WTC11 (cell line): ENCODE measurements at regions not wholly inside any gene's neighbourhood (a gene's known extent, or its start where the extent isn't known, plus 50 kb on each side); places are given as distances from the start of the nearest gene placed in this dataset.

Experiments
- ATAC-seq: fragments of 200-7000 bp; cut with Tn5 transposase; 2 replicates; pipeline ENCODE4 v1.10.0; 2021; ENCODE audit warnings: mild to moderate bottlenecking, moderate library complexity
- CTCF ChIA-PET: fragments of 300-600 bp; sonication (Branson Sonifier 250); formaldehyde crosslinking; loops from one replicate; lab custom pipeline; 2021; ENCODE audit warnings: antibody characterized with exemption; lab: Charles Lee
- POLR2A ChIA-PET: fragments of 350-600 bp; sonication (Branson Sonifier 250); formaldehyde crosslinking; loops from one replicate; lab custom pipeline; 2021; ENCODE audit warnings: antibody characterized with exemption; lab: Charles Lee
- DNase-seq: peaks from one replicate; pipeline ENCODE4 v3.0.0; 2021; ENCODE audit warnings: low spot score
- H3K27ac Mint-ChIP-seq: 2 replicates; pipeline ENCODE4 v1.8.0; 2021; ENCODE audit warnings: mixed read lengths
- H3K27me3 Mint-ChIP-seq: 2 replicates; pipeline ENCODE4 v1.8.0; 2021; ENCODE audit warnings: low read depth, mild to moderate bottlenecking, moderate library complexity, mixed read lengths
- H3K36me3 Mint-ChIP-seq: 2 replicates; pipeline ENCODE4 v1.8.0; 2021; ENCODE audit warnings: mixed read lengths
- H3K4me1 Mint-ChIP-seq: 2 replicates; pipeline ENCODE4 v1.8.0; 2022; ENCODE audit warnings: mixed read lengths
- H3K4me3 Mint-ChIP-seq: 2 replicates; pipeline ENCODE4 v1.8.0; 2021; ENCODE audit warnings: mild to moderate bottlenecking, moderate library complexity, mixed read lengths
- H3K9me3 Mint-ChIP-seq: 2 replicates; pipeline ENCODE4 v1.8.0; 2021; ENCODE audit warnings: mixed read lengths
- AFF4 ChIP-seq: sonication (generic); formaldehyde crosslinking; IDR thresholded peaks from 2 replicates; pipeline ENCODE4 v1.8.1; 2023; ENCODE audit warnings: mild to moderate bottlenecking, missing genetic modification reagents, borderline replicate concordance
- AR ChIP-seq: fragments of 250-450 bp; sonication (Bioruptor Pico); IDR thresholded peaks from 2 replicates; pipeline ENCODE4 v1.9.0; 2021; ENCODE audit warnings: mild to moderate bottlenecking
- E2F1 ChIP-seq: sonication (generic); formaldehyde crosslinking; IDR thresholded peaks from 2 replicates; pipeline ENCODE4 v1.8.0; 2022; ENCODE audit warnings: mild to moderate bottlenecking, missing genetic modification reagents
- ELF4 ChIP-seq: sonication (generic); formaldehyde crosslinking; IDR thresholded peaks from 2 replicates; pipeline ENCODE4 v1.8.1; 2022; ENCODE audit warnings: low read depth, mild to moderate bottlenecking, moderate library complexity, missing genetic modification reagents
- SMAD4 ChIP-seq: sonication (generic); formaldehyde crosslinking; IDR thresholded peaks from 2 replicates; pipeline ENCODE4 v1.8.0; 2022; ENCODE audit warnings: mild to moderate bottlenecking, missing genetic modification reagents
- TEAD1 ChIP-seq: sonication (generic); formaldehyde crosslinking; IDR thresholded peaks from 2 replicates; pipeline ENCODE4 v1.8.0; 2022; ENCODE audit warnings: mild to moderate bottlenecking, missing genetic modification reagents
- ZBTB43 ChIP-seq: sonication (generic); formaldehyde crosslinking; IDR thresholded peaks from 2 replicates; pipeline ENCODE4 v1.8.1; 2023; ENCODE audit warnings: mild to moderate bottlenecking, missing genetic modification reagents
- ZMAT4 ChIP-seq: fragments of 250-450 bp; sonication (Bioruptor Pico); IDR thresholded peaks from 2 replicates; pipeline ENCODE4 v1.9.0; 2021; ENCODE audit warnings: mild to moderate bottlenecking
- ZNF317 ChIP-seq: sonication (generic); formaldehyde crosslinking; IDR thresholded peaks from 2 replicates; pipeline ENCODE4 v1.8.1; 2023; ENCODE audit warnings: low read depth, mild to moderate bottlenecking, moderate library complexity, missing genetic modification reagents, borderline replicate concordance
- ZNF396 ChIP-seq: fragments of 250-450 bp; sonication (Bioruptor Pico); IDR thresholded peaks from 2 replicates; pipeline ENCODE4 v1.8.0; 2021; ENCODE audit warnings: mild to moderate bottlenecking, moderate library complexity, borderline replicate concordance
- ZNF416 ChIP-seq: fragments of 250-450 bp; sonication (Bioruptor Pico); IDR thresholded peaks from 2 replicates; pipeline ENCODE4 v1.9.0; 2021; ENCODE audit warnings: mild to moderate bottlenecking, inconsistent platforms

- TF ChIP-seq ZBTB43 = no peak
Measured at GRCh38 chr10:130418731-130419130, 282.5 kb downstream of the GLRX3 start (continued).

GRCh38 chr10:130421909-130422308, 285.7 kb downstream of the GLRX3 start:
- H3K36me3 Mint-ChIP-seq = peaks cover 88% of the 10 kb centered on the region
- TF ChIP-seq SMAD4 (no peak), ZNF317 (CRISPR knock-in tag) (no peak), ZNF416 (CRISPR knock-in tag) (no peak), TEAD1 (CRISPR knock-in tag) (no peak), AR (CRISPR knock-in tag) (no peak), ZNF396 (CRISPR knock-in tag) (no peak), E2F1 (CRISPR knock-in tag) (no peak), AFF4 (CRISPR knock-in tag) (no peak), ELF4 (CRISPR knock-in tag) (no peak)
- TF ChIP-seq, all 79 proteins: peak for 0
- ATAC-seq = no peak
- ChIA-PET CTCF (no interaction called here), POLR2A (no interaction called here)
- peaks cover 95% of the 10 kb centered on the region for H3K9me3 Mint-ChIP-seq
- H3K27me3 Mint-ChIP-seq = peaks cover 15% of the 10 kb centered on the region
- H3K4me1 Mint-ChIP-seq = no peaks in the 10 kb centered on the region
- H3K27ac Mint-ChIP-seq = no peak overlapping the region
- no peak overlapping the region for H3K4me3 Mint-ChIP-seq
- DNase-seq = no peak

GRCh38 chr10:130422366-130423324, 286.5 kb downstream of the GLRX3 start:
- no peak overlapping the region for H3K4me3 Mint-ChIP-seq
- H3K4me1 Mint-ChIP-seq = no peaks in the 10 kb centered on the region
- DNase-seq (no peak), ATAC-seq (no peak)
- H3K27ac Mint-ChIP-seq = no peak overlapping the region
- H3K36me3 Mint-ChIP-seq = peaks cover 86% of the 10 kb centered on the region
- ChIA-PET POLR2A (no interaction called here), CTCF (no interaction called here)
- TF ChIP-seq ZMAT4 (CRISPR knock-in tag) = no peak
- peaks cover 15% of the 10 kb centered on the region for H3K27me3 Mint-ChIP-seq
- peaks cover 93% of the 10 kb centered on the region for H3K9me3 Mint-ChIP-seq
